HEK293T (cell line): ENCODE measurements at regions not wholly inside any gene's neighbourhood (a gene's known extent, or its start where the extent isn't known, plus 50 kb on each side); places are given as distances from the start of the nearest gene placed in this dataset.

Experiments
- BHLHE40 ChIP-seq: fragments of 450-650 bp; IDR thresholded peaks from 2 replicates; pipeline ENCODE4 v1.6.1; 2016; ENCODE audit warnings: mild to moderate bottlenecking, moderate library complexity, borderline replicate concordance
- FOXM1 ChIP-seq: fragments of 450-650 bp; IDR thresholded peaks from 2 replicates; pipeline ENCODE4 v1.6.1; 2017; ENCODE audit warnings: mild to moderate bottlenecking, borderline replicate concordance
- HDGF ChIP-seq: fragments of 450-650 bp; IDR thresholded peaks from 2 replicates; pipeline ENCODE4 v1.6.1; 2017; ENCODE audit warnings: antibody characterized with exemption, borderline replicate concordance
- NFRKB ChIP-seq: fragments of 450-650 bp; IDR thresholded peaks from 2 replicates; pipeline ENCODE4 v1.6.1; 2016; ENCODE audit warnings: mild to moderate bottlenecking, moderate library complexity
- SP1 ChIP-seq: fragments of 450-650 bp; IDR thresholded peaks from 2 replicates; pipeline ENCODE4 v1.6.1; 2017
- TARDBP ChIP-seq: fragments of 450-650 bp; IDR thresholded peaks from 2 replicates; pipeline ENCODE4 v1.6.1; 2016
- TF ChIP-seq, protein P1 (sequence below): fragments of 450-650 bp; IDR thresholded peaks from 2 replicates; pipeline ENCODE4 v1.6.1; 2016

DNA sequence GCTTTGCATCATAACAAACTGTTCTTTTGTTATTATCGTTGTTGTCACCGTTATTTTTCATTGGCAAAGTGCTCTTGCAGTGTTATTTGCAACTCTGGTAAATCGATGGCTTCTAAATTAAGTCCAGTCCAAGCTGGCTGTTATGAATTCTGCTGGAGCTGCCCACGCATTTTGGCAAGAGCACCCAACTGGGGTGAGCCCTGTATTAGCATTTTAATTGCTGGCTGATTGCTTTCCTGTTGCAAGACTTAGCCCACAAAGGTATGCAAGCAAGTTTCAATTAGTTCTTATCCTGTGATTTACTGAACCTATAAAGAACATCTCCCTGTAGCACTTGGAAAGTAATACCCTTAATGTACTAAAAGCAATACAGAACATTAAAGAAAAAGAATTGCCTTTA lies 226.8 kb downstream of the ACTR3B start:
- no peak for TF ChIP-seq BHLHE40
- TF ChIP-seq TARDBP: no peak
- no peak for TF ChIP-seq HDGF
- TF ChIP-seq FOXM1: no peak
- TF ChIP-seq, protein P1, sequence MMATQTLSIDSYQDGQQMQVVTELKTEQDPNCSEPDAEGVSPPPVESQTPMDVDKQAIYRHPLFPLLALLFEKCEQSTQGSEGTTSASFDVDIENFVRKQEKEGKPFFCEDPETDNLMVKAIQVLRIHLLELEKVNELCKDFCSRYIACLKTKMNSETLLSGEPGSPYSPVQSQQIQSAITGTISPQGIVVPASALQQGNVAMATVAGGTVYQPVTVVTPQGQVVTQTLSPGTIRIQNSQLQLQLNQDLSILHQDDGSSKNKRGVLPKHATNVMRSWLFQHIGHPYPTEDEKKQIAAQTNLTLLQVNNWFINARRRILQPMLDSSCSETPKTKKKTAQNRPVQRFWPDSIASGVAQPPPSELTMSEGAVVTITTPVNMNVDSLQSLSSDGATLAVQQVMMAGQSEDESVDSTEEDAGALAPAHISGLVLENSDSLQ: no peak
- TF ChIP-seq SP1: no peak
- no peak for TF ChIP-seq NFRKB
